ENCODE measurements at regions not wholly inside any gene's neighbourhood (a gene's known extent, or its start where the extent isn't known, plus 50 kb on each side); places are given as distances from the start of the nearest gene placed in this dataset.
A peak's percentile ranks its signal among the peaks of the same experiment; 100 is the strongest.
"Not testable (repeated sequence)": the region's sequence is repeated elsewhere in the genome, so short reads cannot be mapped to it uniquely, and the experiment has no call there.

DNA sequence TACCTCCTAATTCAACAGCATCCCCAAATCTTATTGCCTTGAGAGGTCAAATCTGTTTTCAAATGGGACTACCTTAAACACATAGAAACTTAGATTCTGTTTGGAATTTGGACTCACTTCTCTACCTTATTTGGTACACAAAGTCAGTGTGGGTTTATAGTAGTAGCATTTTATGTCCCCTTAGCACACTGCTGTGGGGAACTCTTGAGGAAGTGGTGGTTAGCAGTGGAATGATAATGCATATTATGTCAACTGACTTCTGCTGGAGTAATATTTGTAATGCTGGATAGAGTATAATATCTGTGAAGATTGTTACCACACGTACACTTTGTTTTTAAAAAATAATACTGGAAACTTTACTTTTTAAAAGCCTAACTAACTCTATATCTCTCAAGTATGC lies 386.3 kb downstream of the NDFIP2 start:
- DNase-seq = no peak

DNA sequence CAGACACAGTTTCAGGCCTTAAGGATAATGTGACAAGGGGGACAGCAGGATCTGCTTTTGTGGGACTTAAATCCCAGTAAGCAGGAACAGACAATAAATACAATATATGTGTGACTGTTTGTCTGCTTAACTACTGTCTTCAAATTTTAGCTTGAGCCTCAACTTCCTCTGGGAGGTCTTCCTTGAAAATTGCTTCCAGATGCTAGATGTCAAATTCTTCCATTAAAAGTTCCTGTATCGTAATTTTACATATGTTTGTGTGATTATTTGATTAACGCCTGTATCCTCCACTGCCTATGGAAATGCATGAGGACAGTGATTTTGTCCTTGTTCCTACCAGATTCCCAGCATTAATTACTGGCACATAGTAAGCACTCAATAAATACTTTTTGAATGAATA lies 385.5 kb downstream of the NDFIP2 start:
- no peak for DNase-seq

DNA sequence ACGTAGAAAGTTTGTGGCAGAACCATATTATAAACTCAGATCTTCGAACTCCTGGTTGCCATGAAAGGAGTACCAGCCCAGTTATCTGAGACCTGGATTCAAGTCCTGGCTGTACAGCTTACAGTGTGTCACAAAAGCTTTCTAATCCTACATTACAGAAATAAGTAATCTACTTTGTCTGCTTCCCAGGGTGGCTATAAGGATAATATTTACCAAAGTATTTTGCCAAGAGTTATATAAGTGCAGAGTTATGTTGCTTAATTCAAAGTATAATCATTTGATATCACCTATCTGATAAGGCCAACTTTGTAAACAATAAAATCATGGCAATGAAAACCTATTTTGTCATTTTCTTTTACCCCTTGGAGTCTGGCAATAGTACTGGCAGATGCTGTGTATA lies 381.6 kb downstream of the NDFIP2 start:
- DNase-seq = no peak

DNA sequence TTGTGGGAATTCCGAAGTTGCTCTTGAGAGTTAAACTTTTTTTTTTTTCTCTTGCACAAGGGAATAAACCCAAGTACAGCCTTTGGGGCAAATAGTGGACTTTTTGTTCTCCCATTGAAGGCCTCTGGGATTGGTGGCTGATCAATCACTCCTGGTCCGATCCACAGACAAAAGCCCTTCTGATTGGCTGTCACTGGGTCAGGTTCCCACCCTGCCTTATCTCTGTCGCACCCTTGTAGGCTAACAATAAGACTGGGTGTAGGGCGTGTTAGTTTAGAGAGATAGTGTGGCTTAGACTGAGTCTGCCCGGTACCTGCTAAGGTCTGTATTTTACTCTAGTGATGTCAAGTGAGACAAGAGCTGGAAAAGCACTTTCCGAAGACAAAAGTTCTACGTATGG lies 380.8 kb downstream of the NDFIP2 start:
- DNase-seq = no peak

- no peak for DNase-seq
These were observed 379.8 kb downstream of the NDFIP2 start for GRCh38 chr13:79860791-79861190.

DNA sequence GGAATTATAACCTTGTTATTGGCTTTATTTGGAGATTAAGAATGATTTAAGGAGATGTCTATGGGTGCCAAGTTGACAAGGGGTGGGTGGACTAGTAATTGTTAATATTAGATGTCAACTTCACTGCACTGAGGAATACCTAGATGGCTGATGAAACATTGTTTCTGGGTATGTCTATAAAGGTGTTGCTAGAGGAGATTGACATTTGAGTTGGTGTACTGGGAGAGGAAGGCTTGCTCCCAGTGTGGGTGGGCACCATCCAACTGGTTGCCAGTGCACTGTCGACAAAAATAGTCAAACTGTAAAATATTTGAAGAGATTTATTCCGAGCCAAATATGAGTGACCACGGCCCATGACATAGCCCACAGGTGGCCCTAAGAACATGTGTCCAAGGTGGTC lies 378.8 kb downstream of the NDFIP2 start:
- no peak for DNase-seq

- no peak for DNase-seq
These were observed 372.3 kb downstream of the NDFIP2 start for GRCh38 chr13:79853251-79853650.

DNA sequence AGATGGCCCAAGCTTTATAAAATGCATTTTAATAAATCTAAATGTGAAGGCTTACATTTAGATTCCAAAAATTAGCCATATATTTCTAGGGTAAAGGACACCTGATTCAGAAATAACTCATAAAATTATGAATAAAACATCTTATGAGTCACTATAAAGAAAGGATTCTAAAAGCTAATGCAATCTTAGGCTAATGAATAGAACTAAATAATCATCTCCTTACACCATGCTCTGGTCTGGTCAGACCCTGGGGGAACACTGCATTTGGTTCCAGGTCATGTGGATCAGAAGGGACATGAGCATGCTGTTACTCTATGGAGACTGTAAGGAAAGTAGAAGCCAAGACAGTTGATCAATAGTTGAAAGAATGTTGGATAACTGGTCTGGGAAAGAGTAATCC lies 370.4 kb downstream of the NDFIP2 start:
- no peak for DNase-seq

DNA sequence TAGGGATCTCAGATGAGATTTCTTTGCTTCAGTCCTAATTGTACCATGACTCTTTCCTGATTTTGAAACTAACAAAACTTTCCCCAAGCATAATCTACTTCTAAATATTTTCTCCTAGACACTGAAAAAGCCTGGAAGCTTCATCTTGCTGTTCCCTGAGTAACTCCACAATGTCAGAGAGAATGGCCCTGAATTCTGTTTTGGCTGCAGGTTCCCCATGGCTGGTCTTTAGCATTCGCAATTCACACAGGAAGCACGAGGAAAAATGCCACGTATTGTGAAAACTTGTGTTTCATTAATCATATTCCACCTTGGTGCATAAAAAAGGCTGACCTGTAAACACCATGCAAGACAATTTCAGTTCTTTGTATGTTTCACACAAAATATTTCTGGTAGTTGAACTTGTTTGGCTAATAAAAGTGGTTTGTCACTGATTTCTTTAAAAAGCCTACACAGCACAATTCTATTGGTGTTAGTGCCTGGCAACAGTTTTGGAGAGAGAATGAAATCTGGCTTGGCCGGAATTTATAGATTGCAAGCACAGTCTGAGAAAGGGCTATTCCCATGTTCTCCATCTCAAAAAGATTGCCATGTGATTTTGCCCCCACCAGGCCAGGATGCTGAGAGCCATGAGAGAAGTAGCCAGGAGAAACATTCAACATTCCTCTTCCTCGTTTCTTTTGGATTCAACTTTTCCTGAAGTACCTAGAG lies 367.1 kb downstream of the NDFIP2 start:
- no peak for DNase-seq

DNA sequence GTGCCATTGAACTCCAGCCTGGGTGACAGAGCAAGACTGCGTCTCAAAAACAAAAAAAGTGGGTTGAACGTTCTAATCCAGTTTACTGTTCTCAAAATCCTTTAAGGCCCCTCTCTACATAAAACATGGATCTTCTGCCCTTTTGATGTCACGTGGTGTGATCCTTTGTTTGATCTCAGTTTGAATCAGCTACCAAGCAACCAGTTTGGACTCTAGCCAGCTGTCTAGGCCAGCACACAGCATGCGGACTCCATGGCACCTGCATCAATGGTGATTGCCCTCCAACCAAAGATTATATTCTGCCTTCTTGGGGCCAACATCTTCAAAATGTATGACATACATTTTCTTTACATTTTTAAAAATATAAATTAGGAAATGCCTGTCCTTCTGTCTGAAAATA lies 365.4 kb downstream of the NDFIP2 start:
- no peak for DNase-seq

DNA sequence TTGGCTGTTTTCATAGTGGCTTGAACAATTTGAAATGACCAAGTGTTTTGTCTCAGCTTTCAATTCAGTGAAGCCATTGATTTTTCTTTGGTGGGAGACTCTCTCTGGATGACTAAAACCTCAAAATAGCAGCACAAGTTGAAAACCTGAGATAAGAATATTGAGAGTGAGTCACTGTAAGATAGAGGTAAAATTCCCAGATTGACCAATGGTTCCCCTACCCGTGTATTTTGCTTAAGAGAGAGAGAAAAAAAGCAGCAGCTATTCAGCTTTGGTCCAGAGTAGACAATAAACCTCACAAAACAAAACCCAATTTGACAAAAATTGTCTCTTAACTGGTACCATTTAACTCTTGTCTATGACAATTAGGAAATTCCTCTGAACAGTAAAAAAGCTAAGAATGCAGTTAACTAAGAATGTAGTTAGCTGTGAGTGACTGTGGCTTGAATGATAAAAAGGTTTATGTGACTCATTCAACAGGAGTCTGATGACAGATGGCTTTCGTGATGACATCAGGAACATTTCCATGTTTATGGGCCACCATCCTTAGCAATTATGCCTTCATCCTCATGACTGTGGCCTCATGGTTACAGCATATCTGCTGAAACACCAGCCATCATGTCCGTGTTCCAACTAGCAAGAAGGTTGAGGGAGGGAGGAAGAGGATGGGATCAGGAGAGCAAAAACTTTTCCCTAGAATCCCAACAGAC lies 356.9 kb downstream of the NDFIP2 start:
- DNase-seq = no peak

DNA sequence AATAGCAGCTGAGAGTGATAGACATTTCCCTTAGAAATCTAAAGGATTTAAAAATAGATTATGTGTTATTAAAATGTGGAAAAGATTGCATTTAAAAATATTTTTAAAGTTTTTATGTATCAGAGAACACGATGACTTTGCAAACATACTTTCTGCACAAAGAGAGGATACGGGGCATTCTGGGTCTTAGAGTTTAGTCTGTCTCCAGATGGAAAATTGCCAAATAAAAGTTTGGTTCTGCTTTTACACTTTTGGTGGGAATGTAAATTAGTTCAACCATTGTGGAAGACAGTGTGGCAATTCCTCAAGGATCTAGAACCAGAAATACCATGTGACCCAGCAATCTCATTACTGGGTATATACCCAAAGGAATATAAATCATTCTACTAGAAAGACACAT lies 355.2 kb downstream of the NDFIP2 start:
- DNase-seq = not testable (repeated sequence)

DNA sequence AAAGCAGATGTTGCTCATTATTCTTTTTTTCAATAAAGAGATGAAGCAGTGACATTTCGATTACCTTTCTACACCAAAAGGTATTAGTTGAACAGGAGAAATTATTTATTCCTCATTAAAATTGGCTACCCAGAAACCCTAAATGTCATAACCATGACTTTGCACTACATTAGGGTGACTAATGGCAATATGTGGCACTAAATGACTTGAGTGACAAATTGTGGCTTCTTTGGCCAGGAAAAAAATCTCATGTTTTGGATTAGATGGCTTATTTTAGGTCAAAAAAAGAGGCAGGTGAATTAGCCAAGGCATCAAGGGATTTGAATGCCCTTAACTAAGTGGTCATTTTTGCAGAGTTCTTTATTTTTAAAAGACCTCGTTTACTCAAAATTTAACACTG lies 353.9 kb downstream of the NDFIP2 start:
- no peak for DNase-seq

GRCh38 chr13:79833991-79834390 lies 353.0 kb downstream of the NDFIP2 start:
- DNase-seq = peak; percentile 52

DNA sequence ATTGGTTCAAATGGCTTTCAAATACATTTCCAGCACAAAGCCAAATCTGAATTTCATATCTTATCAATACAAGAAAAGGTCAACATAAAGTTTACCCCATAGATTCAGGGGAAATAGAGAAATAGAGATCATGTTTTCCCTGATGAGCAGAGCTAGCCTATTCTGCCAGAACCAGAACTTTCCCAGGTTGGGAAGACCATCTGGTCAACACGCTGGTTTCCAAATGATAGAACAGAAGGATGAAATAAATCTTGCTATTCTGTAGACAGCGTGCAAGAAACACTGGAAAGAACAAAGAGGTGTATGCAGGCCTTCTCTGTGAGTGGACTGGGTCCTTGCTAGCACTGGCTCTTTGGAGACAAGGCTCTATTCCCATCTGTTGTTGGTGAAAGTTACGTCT lies 350.6 kb downstream of the NDFIP2 start:
- no peak for DNase-seq

DNA sequence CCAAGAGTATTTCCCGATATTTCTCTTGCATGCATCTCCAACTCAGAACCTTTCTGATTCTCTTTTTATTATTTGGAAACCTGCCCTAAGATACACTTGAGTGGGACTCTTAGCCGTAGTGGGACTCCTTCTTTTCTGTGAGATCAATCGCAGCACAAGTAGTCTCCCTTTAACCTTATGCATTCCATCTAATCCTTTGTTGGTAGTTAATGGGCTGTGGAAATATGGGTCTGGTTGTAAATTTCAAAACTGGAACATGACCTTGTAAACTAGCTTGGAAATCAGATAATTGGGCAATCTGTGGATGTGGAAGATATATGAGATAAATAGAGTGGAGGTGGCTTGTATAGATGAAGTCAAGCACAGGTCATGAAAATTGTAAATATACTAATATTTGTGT lies 350.0 kb downstream of the NDFIP2 start:
- no peak for DNase-seq

GRCh38 chr13:79830426-79830825 lies 349.5 kb downstream of the NDFIP2 start:
- DNase-seq = no peak

GRCh38 chr13:79829880-79830279 lies 348.9 kb downstream of the NDFIP2 start:
- DNase-seq = no peak

DNA sequence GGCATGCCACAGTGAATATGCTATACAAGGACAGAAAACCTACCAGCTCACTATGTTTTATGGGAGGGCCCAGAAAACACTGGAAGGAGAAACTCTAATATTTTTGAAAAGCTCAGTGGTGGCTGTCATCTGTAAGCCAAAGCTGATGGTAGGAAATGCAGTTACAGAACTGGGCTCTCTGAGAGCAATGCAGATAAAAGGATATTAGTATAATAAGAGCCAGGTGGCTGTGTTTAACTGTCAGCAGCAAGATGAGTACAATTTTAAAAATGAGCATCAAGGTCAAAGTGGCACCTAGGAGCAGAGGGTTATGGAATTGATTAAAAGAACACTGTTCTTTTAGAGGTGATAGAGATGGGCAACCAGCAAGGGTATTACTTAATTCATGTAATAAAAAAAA lies 345.0 kb downstream of the NDFIP2 start:
- no peak for DNase-seq

DNA sequence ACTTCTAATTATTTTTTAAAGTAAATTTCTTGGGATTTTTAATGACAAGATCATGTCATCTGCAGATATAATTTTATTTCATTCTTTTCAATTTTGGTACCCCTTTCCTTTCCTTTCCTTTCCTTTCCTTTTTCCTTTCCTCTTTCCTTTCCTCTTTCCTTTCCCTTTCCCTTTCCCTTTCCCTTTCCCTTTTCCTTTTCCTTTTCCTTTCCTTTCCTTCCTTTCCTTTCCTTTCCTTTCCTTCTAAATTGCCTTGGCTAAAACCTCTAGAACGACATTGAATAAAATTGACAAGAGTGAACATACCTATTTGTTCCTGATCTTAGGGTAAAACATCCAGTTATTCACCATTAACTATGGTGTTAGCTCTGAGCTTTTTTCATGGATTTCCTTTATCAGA lies 334.1 kb downstream of the NDFIP2 start:
- DNase-seq = no peak

- no peak for DNase-seq
These were observed 331.3 kb downstream of the NDFIP2 start for GRCh38 chr13:79812070-79812850.

DNA sequence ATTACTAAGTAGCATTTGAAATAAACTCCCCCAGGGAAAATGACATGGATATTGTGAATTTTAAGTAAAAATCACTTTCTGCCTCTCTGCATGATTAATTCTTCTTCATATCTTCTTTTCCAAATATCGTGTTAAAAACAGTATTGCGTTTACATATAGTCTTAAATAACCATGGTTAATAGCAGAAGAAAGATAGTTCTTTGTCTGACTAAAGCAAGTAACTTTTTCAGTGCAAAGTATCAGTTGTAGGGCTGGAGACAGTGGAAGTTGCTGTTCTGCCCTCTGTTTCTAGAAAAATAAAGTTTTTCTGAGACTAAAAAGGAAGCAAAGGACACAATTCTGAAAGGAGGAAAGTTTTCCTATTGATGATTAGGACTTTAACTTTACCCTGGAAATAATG lies 330.2 kb downstream of the NDFIP2 start:
- DNase-seq = no peak

DNA sequence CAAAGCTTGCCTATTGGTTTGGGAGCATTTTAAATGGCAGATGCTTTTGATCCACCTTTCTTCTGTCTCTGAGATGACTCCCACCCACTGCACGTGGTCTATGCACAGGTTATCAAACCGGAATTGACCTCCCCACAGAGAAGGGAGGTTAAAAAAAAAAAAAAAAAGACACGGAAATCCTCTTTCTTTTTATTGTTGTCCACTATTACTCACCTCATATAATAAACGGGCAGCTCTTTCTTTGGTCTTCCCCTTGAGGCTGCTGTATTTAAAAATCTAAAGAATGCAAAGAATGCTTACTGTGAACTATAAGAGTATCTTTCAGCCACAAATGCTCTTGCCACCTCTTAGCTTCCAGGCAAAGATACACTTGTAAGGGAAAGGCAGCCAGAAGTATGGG lies 329.7 kb downstream of the NDFIP2 start:
- DNase-seq = no peak

DNA sequence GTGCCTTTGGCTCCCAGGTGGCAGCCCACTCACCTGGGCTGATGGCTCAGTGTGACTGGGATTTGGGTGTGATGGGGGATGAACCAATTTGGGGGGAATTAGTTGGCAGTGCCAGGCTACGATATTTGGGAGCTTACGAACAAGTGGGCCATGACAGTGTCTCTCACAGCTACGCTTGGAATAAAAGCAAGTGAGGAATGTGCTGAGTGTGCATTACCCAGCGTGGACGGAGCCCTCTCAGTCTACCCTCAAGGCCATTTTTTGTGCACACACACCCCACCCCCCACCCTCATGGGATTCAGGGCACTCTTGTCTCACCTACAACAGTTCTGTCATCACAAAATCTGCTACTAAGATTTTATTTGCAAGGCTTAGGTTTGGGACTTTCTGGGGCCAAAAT lies 329.1 kb downstream of the NDFIP2 start:
- DNase-seq = no peak
